ENCODE measurements at regions not wholly inside any gene's neighbourhood (a gene's known extent, or its start where the extent isn't known, plus 50 kb on each side); places are given as distances from the start of the nearest gene placed in this dataset.
"Not testable (repeated sequence)": the region's sequence is repeated elsewhere in the genome, so short reads cannot be mapped to it uniquely, and the experiment has no call there.

DNA sequence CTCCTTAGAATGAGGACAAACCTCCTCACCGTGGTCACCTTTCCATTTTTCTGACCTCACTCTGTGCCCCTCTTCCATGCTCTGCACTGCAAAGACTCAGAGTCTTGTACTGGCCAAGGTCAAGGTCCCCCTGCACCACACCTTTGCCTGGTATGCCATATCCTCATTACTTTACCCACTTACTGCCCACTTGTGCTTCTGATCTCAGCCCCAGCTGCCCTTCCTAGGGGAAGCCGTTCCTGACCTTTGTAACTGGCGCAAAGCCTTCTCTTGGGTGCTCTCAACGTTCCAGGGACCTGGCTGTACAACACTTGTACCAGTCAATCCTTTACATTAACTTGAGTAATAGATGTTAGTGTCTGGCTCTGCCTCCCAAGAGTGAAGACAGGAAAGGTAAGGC lies 256.0 kb downstream of the SV2B start:
- DNase-seq: no peak

DNA sequence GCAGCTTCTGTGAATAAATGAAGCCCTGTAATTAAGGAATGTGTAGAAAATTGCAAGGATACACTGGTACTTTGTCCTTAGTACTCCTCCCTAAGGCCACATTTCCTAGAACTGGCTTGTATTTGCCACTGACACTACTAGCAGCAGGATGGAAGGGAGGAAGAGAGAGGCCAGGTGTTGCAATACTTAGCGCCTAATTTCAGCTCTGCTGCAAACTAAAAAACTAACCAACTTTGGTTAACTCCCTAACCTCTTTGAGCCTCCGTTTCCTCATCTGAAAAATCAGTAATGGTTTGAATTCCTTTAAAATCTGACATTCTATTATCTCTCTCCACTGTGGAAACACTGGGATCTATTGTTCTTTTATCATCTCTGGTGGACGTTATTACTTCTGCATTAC lies 257.0 kb downstream of the SV2B start:
- DNase-seq: no peak

- no peak for DNase-seq
Measured at GRCh38 chr15:91357486-91357885, 257.4 kb downstream of the SV2B start.

- no peak for DNase-seq
Measured at GRCh38 chr15:91358405-91358804, 258.3 kb downstream of the SV2B start.

- not testable (repeated sequence) for DNase-seq
Measured at GRCh38 chr15:91361696-91362095, 261.6 kb downstream of the SV2B start.

DNA sequence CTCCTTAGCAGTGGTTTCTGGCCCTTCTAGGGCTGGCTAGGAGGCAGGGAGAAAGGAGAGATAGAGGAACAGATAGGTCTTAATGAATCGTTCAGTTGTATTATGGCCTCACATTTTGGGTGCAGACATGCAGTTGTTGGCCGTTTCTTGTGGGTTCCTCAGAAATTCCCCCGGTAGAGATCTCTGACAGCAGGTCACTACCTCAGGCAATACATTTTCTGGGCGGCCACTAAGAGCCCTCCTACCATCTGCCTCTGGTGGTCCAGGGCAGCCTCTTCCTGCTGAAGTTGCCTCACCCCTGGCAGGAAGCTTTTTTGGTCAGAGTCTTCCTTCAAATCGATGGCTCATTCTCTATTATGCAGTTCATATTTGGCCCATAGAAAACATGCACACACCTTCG lies 266.1 kb downstream of the SV2B start:
- no peak for DNase-seq

GRCh38 chr15:91368611-91369010 lies 268.6 kb downstream of the SV2B start:
- no peak for DNase-seq

DNA sequence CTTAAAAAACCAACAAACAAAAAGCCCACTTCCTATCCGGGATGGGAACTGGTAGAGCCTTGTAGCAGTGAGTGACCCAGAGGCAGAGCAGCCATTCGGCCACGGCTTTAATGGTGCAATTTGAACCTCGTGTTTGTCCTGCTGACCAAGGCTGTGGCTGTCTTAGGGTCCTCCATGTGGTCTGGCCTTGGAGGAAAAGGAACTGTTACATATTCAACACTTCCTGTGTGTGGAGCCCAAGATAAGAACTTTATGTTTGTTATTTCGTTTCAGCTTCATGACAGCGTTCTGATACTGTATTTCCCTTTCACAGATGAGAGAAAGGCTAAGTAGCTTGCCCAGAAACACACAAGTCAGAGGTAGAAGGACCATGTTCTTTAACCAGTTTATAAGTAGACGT lies 269.8 kb downstream of the SV2B start:
- DNase-seq: no peak

DNA sequence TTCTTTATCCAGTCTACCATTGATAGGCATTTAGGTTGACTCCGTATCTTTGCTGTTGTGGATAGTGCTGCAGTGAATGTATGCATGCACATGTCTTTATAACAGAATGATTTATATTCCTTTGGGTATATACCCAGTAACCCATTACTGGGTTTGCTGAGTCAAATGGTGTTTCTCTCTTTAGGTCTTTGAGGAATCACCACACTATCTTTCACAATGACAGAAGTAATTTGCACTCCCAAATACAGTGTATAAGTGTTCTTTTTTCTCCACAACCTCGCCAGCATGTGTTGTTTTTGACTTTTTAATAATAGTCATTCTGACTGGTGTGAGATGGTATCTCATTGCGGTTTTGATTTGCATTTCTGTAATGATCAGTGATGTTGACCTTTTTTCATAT lies 271.3 kb downstream of the SV2B start:
- not testable (repeated sequence) for DNase-seq

DNA sequence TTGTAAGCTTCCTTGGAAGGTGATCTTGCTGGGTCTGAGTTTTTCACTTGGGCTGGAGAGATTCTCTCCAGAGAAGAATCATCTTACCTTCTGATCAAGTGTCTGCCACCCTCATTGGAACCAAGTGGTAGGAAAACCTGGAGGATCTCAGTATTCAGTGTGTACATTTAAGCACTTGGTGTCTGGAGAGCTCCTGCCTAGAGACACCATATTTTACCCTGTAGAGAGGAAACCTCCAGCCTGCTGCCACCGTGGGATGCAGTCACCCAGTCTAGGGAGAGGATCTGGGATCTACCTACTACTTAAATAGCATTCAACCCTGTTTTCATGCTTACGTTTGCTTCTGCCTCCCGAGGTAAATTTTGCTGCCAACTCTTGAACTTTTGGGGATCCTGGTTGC lies 274.3 kb downstream of the SV2B start:
- no peak for DNase-seq

DNA sequence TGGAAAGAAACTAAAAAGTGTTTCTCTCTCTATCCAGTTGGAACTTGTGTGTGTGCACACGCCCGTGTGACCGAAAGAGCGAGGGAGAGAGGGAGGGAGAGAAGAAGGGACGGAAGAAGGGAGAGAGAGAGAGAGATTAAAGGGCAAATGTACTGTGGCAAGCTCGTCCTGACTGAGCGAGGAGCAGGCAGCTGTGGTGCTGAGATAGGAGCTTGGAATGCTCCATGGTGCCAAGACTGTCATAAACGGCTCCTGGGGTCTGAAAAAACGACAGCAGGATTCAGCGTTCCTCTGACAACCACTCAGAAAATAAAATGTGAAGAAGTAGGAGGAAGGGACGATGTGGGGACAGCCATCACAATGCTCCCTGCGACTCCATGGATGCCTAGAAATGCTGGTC lies 276.0 kb downstream of the SV2B start:
- DNase-seq: no peak

- DNase-seq: no peak
Measured at GRCh38 chr15:91380114-91380513, 280.1 kb downstream of the SV2B start.

DNA sequence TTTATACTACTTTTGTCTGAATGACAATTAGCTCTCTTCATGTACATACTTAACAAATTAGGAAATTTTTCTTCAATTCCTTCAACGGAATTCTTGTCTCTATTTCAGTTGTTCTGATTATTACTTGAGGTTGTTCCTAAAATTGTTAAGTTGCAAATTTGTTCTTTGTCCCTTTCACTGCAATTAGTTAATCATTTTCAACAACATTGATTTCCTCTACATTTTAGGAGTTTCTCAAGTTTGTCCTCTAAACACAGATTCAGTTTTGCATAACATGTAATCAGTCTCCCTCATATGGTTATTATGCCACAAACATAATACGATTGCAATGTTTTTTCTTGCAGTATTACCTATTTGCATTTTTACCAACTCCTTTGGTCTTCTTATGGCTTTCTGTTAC lies 283.5 kb downstream of the SV2B start:
- no peak for DNase-seq

DNA sequence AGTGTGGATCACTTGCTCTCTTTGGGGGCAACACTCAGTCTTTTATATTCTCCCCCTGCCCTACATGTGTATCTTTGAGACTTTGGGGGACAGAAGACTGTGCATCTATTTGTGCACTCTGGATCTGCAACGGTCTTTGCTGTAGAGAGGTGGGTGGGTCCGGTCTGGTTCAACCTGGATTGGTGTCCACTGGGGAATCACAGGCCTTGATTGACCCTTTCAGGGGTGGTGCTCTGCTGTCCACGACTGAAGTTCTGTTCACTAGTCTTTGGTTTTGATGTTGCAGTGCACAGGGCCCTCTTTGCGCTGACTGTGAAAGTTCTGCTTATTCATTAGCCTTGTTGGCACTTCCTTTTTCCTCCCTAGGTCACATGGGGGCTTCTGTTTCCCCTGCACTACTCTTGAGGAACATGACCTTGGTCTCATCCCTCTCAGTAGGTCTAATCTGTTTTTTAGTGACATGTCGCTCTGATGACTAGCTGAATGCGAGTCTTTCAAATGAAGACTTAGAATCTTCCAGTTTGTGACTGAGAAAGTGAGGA lies 284.2 kb downstream of the SV2B start:
- no peak for DNase-seq

GRCh38 chr15:91385311-91385710 lies 285.3 kb downstream of the SV2B start:
- no peak for DNase-seq

DNA sequence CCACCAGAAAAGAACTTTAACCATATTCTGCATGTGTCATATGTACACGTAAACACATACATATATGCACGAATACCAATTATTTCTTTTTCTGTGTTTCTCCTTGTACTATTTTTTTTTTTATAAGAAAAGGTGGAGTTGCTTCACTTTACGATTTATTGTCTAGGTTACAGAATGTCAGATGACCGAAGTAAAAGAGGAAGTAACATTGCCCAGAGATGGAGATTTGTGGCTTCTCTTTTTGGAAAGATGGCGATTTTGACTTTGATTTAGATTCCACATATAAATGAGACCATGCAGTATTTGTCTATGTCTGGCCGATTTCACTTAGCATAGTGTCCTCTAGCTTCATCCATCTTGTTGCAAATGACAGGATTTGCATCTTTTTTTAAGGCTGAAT lies 293.1 kb downstream of the SV2B start:
- DNase-seq: no peak

- no peak for DNase-seq
Measured at GRCh38 chr15:91400481-91400880, 300.4 kb downstream of the SV2B start.

DNA sequence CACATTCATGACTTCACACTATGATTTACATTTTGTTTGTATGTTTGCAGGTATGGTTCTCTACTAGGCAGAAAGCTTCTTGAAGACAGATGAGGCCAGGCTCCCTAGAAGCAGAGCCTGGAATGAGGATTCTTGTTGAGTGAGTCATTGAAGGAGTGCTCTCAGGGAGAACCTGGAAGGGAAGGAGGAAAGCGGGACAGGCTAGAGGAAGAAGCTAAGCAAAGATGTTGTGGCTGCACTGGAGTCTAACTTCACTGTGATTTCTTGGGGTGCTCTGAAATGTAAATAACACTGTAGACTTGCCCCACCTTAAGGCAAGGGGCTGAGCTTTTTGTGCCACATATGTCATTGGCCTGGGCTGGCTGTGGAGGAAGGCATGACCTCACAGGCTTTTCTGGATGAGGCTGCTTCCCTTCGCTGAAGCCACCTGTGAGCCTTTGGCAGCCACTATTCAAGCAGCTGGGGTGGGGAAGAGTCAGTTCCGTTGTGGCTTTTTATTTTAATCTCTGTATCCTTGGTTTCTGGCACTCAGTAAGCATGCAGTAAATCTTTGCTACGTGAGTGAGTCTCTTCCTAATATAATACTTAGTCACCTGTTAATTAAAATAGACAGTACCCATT lies 307.3 kb downstream of the SV2B start:
- DNase-seq: no peak

DNA sequence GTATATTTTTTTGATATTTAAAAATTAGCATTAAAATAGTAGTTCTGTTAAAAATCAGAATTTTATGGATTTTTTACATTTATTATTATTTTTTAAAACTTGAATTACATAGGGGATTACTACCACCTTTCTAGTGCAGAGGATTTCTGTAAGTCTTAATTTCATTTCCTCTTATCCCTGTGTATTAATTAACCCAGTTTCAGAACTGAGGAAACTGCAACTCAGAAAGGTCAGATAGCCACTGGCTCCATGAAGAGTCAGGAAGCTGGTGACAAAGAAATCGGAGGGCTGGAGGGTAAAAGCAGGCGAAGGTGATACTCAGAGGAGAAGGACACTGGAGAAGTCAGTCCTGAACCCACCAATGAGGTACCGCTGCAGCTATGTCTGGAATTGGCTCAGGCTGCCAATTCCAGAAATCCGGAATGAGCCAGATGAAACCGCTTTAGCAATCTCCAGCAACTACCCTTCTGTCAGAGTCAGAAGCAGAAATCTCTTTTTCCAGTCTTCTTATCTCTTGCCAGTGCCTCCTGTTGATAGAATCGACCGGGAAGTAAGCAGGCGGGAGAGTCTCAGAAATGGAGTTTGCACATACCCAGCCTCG lies 308.5 kb downstream of the SV2B start:
- DNase-seq: no peak

GRCh38 chr15:91409387-91409786 lies 309.3 kb downstream of the SV2B start:
- no peak for DNase-seq

- no peak for DNase-seq
Measured at GRCh38 chr15:91411586-91411985, 311.5 kb downstream of the SV2B start.

DNA sequence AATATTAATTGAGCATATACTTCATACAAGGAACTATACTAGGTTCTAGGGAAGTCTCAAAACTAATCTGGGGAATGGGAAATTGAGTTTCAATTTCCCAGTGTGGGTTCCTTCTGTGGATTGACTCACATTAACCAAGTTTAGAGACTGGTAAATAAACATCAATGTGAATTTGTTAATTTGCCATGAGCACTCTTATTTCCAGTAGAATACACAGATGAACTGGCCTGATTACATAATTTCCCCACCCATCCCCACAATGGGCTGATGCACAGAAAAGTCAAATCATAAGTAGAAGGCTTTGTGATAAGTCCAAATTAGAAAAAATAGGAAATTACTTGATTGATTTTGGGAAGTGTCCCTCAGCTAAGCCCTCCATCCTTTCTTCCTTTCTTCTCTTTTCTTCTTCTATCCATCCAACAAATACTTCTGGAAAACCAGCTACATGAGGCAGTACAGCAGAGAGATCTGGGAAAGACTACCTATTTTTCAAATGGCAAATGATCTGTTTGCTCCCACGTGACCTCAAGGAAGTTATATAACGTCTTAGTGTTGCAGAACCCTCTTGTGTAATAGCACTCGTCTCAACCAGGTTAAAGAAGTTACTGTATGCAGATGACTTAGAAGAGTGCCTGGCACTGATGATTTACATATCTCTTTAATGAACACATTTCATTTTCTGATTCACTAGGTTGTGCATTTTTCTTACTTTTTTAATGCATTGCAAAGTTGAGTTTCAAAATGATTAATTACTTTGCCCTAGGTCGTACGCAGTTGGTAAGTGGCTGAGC lies 312.3 kb downstream of the SV2B start:
- no peak for DNase-seq

DNA sequence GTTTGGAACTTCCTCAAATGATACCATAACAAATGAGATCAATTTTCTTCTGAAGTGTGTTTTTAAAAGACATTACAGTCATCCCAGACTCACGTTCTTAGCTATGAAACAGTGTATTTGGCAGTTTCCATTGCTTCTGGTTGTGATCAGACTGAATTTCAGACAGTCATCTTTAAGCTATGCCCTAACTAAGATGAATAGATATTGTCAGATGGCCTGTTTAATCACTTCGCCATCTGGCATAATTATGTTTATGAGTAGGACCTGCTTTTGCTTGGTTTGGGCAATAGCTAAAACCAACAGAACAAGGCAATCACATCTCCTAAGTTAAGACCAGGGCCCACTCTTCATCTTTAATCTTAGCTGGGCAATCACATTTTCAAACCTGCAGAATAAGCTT lies 313.1 kb downstream of the SV2B start:
- DNase-seq: no peak

DNA sequence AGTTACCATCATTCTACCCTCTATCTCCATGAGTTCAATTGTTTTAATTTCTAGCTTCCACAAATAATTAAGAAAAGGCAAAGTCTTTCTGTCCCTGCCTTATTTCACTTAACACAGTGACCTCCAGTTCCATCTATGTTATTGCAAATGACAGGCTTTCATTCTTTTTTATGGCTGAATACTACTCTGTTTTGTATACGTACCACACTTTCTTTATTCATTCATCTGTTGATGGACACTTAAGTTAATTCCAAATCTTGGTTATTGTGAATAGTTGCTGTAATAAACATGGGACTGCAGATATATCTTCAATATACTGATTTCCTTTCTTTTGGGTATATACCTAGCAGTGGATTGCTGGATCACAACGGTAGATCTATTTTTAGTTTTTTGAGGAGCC lies 314.1 kb downstream of the SV2B start:
- no peak for DNase-seq

All from activated CD8-positive, alpha-beta memory T cell treated with anti-CD3 and anti-CD28 coated beads for 24 hours (primary cell).